ENCODE measurements at regions not wholly inside any gene's neighbourhood (a gene's known extent, or its start where the extent isn't known, plus 50 kb on each side); places are given as distances from the start of the nearest gene placed in this dataset.

- H3K79me2 ChIP-seq (ENCODE audit: control insufficient read depth in 1 of 2, insufficient read depth in 2 of 2, low read length in 2 of 2) = no peaks in the 10 kb centered on the region
- no peaks in the 10 kb centered on the region for H3K36me3 ChIP-seq (ENCODE audit: control insufficient read depth in 2 of 4, insufficient read depth in 4 of 4, low read length in 3 of 4)
- FAIRE-seq (no peak), DNase-seq (ENCODE audit: low read depth in 1 of 2, low spot score in 2 of 2) (no peak)
- H3K27me3 ChIP-seq (replicated peaks in 1 of 4; ENCODE audit: control insufficient read depth in 3 of 4, extremely low read depth in 1 of 4, insufficient read depth in 3 of 4, low read length in 3 of 4) = no peaks in the 10 kb centered on the region
- no peak overlapping the region for H4K91ac ChIP-seq (replicated peaks; ENCODE audit: insufficient read length, low read length)
- no peak overlapping the region for H3K14ac ChIP-seq (ENCODE audit: insufficient read length)
- CTCF ChIA-PET (ENCODE audit: partially characterized antibody) = interaction anchor here (4.1 kb wide), 1 partner anchor 14 kb away, joined by 15 read pairs; no protein-coding TSS in a partner anchor
- no peak overlapping the region for H2AK5ac ChIP-seq (ENCODE audit: low read depth, low read length)
- H2BK5ac ChIP-seq (ENCODE audit: low read depth, low read length) = no peak overlapping the region
- no peaks in the 10 kb centered on the region; a peak in 1 of 7 replicates for H3K4me1 ChIP-seq (replicated peaks in 1 of 4; ENCODE audit: control insufficient read depth in 3 of 4, insufficient read depth in 4 of 4, low read length in 3 of 4)
- no peak overlapping the region for H2BK120ac ChIP-seq (replicated peaks; ENCODE audit: low read depth, low read length)
- H4K20me1 ChIP-seq (replicated peaks in 1 of 2; ENCODE audit: control insufficient read depth in 1 of 2, insufficient read depth in 2 of 2, low read length in 2 of 2) = no peaks in the 10 kb centered on the region
- no peak overlapping the region for H3K9ac ChIP-seq (replicated peaks in 1 of 4; ENCODE audit: extremely low read depth in 1 of 4, low read depth in 3 of 4, low read length in 3 of 4)
- TF ChIP-seq CHD1 (IDR thresholded peaks at IDR 0.05; ENCODE audit: low read depth, low read length) (no peak), SIX5 (IDR thresholded peaks at IDR 0.05; ENCODE audit: low read depth, low read length) (no peak), HDAC6 (IDR thresholded peaks at IDR 0.05; ENCODE audit: low read depth, low read length) (no peak), HDAC2 (IDR thresholded peaks at IDR 0.05; ENCODE audit: borderline replicate concordance in 1 of 2, low read depth in 2 of 2, low read length in 2 of 2) (no peak), GTF2F1 (IDR thresholded peaks at IDR 0.05; ENCODE audit: borderline replicate concordance, low read depth, low read length) (no peak), CTCF (IDR thresholded peaks at IDR 0.05; ENCODE audit: control extremely low read depth in 1 of 3, insufficient read depth in 1 of 3, low read depth in 1 of 3, low read length in 3 of 3) (no peak), EZH2 (IDR thresholded peaks at IDR 0.05; ENCODE audit: low read depth, low read length, severe bottlenecking) (no peak), TAF7 (optimal IDR thresholded peaks at IDR 0.05; ENCODE audit: borderline replicate concordance, low read depth, low read length) (no peak), MAX (IDR thresholded peaks at IDR 0.05) (no peak), ASH2L (IDR thresholded peaks at IDR 0.05; ENCODE audit: low read length) (no peak), TEAD4 (IDR thresholded peaks at IDR 0.05; ENCODE audit: low read depth, low read length) (no peak)
- no peaks in the 10 kb centered on the region for H3K79me1 ChIP-seq (ENCODE audit: low read depth, low read length)
- H4K5ac ChIP-seq (ENCODE audit: insufficient read length, low read depth, low read length) = no peak overlapping the region
- no peaks in the 10 kb centered on the region for H3K9me3 ChIP-seq (ENCODE audit: insufficient read depth in 2 of 2, low read depth in 1 of 2, low read length in 1 of 2)
- POLR2A ChIA-PET (ENCODE audit: partially characterized antibody) = no interaction called here
- H2BK20ac ChIP-seq (ENCODE audit: low read length) = no peak overlapping the region
- H3K18ac ChIP-seq (ENCODE audit: extremely low read depth, low read length) = no peak overlapping the region
- 85% methylated on average over 2 of the region's 2 CpGs; no CpG with 5 or more reads in 1 of the 2 experiments for WGBS, 2 experiments (ENCODE audit: extremely low coverage in 1 of 2, insufficient coverage in 1 of 2, insufficient read length in 1 of 2, insufficient replicate concordance in 2 of 2, low coverage in 1 of 2, low lambda C conversion rate in 2 of 2, missing lambda C conversion rate in 1 of 2)
- no peak overlapping the region for H3K4ac ChIP-seq (replicated peaks; ENCODE audit: insufficient read length, low read depth, low read length)
- no peak overlapping the region for H3K4me2 ChIP-seq (ENCODE audit: insufficient read depth in 1 of 2, low read depth in 2 of 2, low read length in 2 of 2)
- no peak overlapping the region for H4K8ac ChIP-seq (ENCODE audit: extremely low read depth, insufficient read depth, low read length)
- no peak overlapping the region for H2BK15ac ChIP-seq (ENCODE audit: low read length)
- no peak overlapping the region for H3K27ac ChIP-seq (ENCODE audit: low read depth, low read length)
- no peak overlapping the region for H3K23ac ChIP-seq (ENCODE audit: insufficient read length)
- no peak overlapping the region for H2AFZ ChIP-seq (ENCODE audit: low read length)
- H2BK12ac ChIP-seq (ENCODE audit: low read depth, low read length) = no peak overlapping the region
- no peak overlapping the region for H3K56ac ChIP-seq (replicated peaks; ENCODE audit: insufficient read length, low read depth, low read length)
- no peak overlapping the region for H3K4me3 ChIP-seq (ENCODE audit: extremely low read depth in 1 of 4, insufficient read depth in 2 of 4, low read depth in 3 of 4, low read length in 4 of 4)
- H3K23me2 ChIP-seq (ENCODE audit: low read depth, low read length) = no peaks in the 10 kb centered on the region
These were observed 922.2 kb upstream of the MAP3K7 start for GRCh38 chr6:91509039-91509438.

Measured in H1 (cell line).